ENCODE measurements at regions not wholly inside any gene's neighbourhood (a gene's known extent, or its start where the extent isn't known, plus 50 kb on each side); places are given as distances from the start of the nearest gene placed in this dataset.

DNA sequence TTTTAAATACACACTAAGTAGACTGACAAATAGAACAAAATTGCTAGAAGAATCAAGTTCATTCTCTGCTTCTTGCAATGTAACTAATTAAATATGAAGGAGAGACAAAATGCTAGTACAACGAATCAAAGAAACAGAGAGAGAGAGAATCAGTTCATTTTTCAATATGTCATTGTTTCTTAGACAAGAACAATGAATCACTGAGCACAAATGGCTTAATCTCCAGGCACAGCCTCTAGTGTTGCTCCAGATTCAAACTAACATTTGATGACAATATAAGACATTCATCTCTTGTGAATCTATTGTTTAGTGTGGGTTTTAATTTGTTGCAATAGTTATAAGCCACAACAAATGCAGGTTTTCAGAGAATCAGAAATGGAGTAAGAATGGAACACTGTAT is 357.4 kb upstream of the TMEM229A start:
- no peak for TF ChIP-seq KDM5A (IDR thresholded peaks at IDR 0.05)
- no peak for TF ChIP-seq RCOR1 (IDR thresholded peaks at IDR 0.05; ENCODE audit: low read depth, low read length)
- TF ChIP-seq HDAC2 (IDR thresholded peaks at IDR 0.05) = no peak
- no peak for TF ChIP-seq HOXA7 (CRISPR knock-in tag; IDR thresholded peaks at IDR 0.05)
- TF ChIP-seq, protein P1, sequence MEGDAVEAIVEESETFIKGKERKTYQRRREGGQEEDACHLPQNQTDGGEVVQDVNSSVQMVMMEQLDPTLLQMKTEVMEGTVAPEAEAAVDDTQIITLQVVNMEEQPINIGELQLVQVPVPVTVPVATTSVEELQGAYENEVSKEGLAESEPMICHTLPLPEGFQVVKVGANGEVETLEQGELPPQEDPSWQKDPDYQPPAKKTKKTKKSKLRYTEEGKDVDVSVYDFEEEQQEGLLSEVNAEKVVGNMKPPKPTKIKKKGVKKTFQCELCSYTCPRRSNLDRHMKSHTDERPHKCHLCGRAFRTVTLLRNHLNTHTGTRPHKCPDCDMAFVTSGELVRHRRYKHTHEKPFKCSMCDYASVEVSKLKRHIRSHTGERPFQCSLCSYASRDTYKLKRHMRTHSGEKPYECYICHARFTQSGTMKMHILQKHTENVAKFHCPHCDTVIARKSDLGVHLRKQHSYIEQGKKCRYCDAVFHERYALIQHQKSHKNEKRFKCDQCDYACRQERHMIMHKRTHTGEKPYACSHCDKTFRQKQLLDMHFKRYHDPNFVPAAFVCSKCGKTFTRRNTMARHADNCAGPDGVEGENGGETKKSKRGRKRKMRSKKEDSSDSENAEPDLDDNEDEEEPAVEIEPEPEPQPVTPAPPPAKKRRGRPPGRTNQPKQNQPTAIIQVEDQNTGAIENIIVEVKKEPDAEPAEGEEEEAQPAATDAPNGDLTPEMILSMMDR (IDR thresholded peaks at IDR 0.05) = no peak
- no peak for TF ChIP-seq EP300 (IDR thresholded peaks at IDR 0.05)
- TF ChIP-seq RAD21 (conservative IDR thresholded peaks at IDR 0.05 in 1 of 2, IDR thresholded peaks at IDR 0.05 in 1 of 2) = no peak
- TF ChIP-seq, protein P2, sequence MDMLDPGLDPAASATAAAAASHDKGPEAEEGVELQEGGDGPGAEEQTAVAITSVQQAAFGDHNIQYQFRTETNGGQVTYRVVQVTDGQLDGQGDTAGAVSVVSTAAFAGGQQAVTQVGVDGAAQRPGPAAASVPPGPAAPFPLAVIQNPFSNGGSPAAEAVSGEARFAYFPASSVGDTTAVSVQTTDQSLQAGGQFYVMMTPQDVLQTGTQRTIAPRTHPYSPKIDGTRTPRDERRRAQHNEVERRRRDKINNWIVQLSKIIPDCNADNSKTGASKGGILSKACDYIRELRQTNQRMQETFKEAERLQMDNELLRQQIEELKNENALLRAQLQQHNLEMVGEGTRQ (IDR thresholded peaks at IDR 0.05) = no peak
- TF ChIP-seq CEBPB (IDR thresholded peaks at IDR 0.05) = no peak
- no peak for TF ChIP-seq EHF (CRISPR knock-in tag; IDR thresholded peaks at IDR 0.05)
- TF ChIP-seq MYC (IDR thresholded peaks at IDR 0.05; ENCODE audit: borderline replicate concordance, low read length) = no peak

Measured in A549 (cell line).